Activated CD4-positive, alpha-beta T cell treated with anti-CD3 and anti-CD28 coated beads, Interleukin-2, amount 10 ng/mL, durations not matched to agents 7 days and 5 days (primary cell): ENCODE measurements at regions not wholly inside any gene's neighbourhood (a gene's known extent, or its start where the extent isn't known, plus 50 kb on each side); places are given as distances from the start of the nearest gene placed in this dataset.
A peak's percentile ranks its signal among the peaks of the same experiment; 100 is the strongest.
"Not testable (repeated sequence)": the region's sequence is repeated elsewhere in the genome, so short reads cannot be mapped to it uniquely, and the experiment has no call there.

Experiments used
- CTCF ChIA-PET: fragments of 350-600 bp; sonication (Branson Sonifier 250); formaldehyde crosslinking; loops from one replicate; lab custom pipeline; 2021; ENCODE audit warnings: antibody characterized with exemption; lab: Charles Lee
- POLR2A ChIA-PET: fragments of 350-600 bp; sonication (Branson Sonifier 250); formaldehyde crosslinking; loops from one replicate; lab custom pipeline; 2021; ENCODE audit warnings: antibody characterized with exemption; lab: Charles Lee
- DNase-seq: peaks from one replicate; pipeline ENCODE4 v3.0.0-alpha.2; 2020
- H3K27ac Mint-ChIP-seq: one replicate; pipeline ENCODE4 v1.8.0; 2021; ENCODE audit warnings: mild to moderate bottlenecking, moderate library complexity, mixed read lengths
- H3K27me3 Mint-ChIP-seq: one replicate; pipeline ENCODE4 v1.8.0; 2021; ENCODE audit warnings: mixed read lengths
- H3K36me3 Mint-ChIP-seq: one replicate; pipeline ENCODE4 v1.8.0; 2021; ENCODE audit warnings: low read depth, mixed read lengths
- H3K4me1 Mint-ChIP-seq: one replicate; pipeline ENCODE4 v1.8.0; 2021; ENCODE audit warnings: mixed read lengths
- H3K4me3 Mint-ChIP-seq: one replicate; pipeline ENCODE4 v1.8.0; 2021; ENCODE audit warnings: mild to moderate bottlenecking, moderate library complexity, mixed read lengths
- H3K9me3 Mint-ChIP-seq: one replicate; pipeline ENCODE4 v1.8.0; 2021; ENCODE audit warnings: mixed read lengths

DNA sequence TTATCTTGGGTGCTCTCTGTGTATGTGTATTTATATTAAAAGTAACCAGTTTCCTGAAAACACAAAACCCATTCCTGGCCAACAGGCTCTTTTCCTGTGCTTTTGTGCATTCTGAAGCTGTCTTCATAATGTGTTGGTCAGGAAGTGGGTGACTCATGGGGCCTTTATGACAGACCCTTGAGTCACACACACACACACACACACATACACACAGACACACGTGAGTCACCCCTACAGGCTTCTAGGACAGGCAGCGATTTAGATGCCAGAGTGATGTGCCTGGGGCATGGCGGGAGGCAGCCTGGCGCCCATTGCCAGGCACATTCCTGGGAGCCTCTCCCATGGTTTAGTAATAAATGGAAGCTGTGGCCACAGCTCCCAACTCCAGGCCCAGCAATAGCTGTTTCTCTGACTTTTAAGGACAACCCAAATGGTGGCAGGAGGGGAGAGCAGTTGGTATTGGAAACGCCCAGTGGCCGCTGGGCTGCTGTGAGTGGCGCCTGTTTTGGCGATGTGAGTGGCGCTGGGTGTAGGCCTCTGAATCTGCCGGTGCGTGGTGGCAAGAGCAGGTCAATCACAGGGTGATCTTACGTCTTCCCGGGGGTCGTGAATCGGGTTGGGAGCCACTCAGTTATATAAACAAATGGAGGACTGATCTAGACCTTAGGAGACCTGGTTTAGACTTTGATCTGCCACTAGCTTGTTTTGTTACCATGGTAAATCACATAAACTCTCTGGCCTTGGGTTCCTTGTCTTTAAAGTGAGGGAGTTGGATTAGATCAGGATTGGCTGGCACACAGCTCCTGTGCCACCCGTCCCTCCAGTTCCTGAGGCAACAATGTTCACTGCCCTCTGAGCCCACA is 150.7 kb upstream of the DLX2 start:
- no peaks in the 10 kb centered on the region for H3K9me3 Mint-ChIP-seq
- H3K4me1 Mint-ChIP-seq = peaks cover 29% of the 10 kb centered on the region
- peaks cover 5% of the 10 kb centered on the region for H3K27me3 Mint-ChIP-seq
- no peak overlapping the region for H3K27ac Mint-ChIP-seq
- no peak overlapping the region for H3K4me3 Mint-ChIP-seq
- ChIA-PET POLR2A (no interaction called here), CTCF (interaction anchor here (1.2 kb wide), 1 partner anchor 209 kb away, joined by 3 read pairs; no protein-coding TSS in a partner anchor)
- peak; percentile 56 for DNase-seq
- no peaks in the 10 kb centered on the region for H3K36me3 Mint-ChIP-seq

DNA sequence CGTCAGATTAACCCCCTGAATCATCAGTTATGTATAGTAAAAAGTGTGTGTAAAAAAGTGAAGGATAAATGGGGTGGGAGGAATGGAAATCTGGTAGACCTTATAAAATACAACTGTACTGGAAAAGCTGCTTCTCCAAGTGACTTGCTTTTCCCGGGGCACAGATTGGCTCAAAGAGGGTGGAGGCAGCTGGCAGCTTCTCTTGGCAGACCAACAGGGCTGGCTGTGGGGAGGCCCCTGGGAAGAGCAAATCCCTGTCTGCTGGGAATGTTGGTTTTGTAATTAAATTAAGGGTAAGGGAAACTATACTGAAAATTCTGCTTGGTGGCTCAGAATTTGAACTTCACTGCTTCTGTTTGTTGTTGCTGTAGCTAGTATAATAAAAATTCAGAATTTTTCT is 154.2 kb upstream of the DLX2 start:
- Mint-ChIP-seq H3K4me3 (no peak overlapping the region), H3K27ac (no peak overlapping the region), H3K36me3 (no peaks in the 10 kb centered on the region), H3K27me3 (peaks cover 7% of the 10 kb centered on the region), H3K4me1 (peaks cover 18% of the 10 kb centered on the region), H3K9me3 (no peaks in the 10 kb centered on the region)
- ChIA-PET CTCF (no interaction called here), POLR2A (no interaction called here)
- no peak for DNase-seq

DNA sequence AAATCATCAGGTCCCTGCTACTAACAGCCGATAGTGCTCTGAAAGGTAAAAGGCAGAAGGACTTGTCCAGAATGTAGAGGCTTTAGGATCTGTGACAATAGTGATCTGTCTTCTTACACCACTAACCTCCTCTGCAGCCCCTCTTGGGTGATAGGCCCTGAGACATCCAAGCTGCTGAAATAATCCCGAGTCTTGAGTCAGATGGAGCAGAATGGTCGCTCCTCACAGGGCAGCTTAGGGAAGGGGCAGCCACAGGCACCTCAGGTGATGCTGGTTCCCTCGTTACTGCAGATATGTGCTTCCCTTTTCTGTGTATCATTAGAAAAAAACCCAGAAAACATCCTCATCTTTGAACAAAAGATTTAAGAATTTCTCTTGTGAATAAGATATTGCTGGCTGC is 157.1 kb upstream of the DLX2 start:
- CTCF ChIA-PET = no interaction called here

DNA sequence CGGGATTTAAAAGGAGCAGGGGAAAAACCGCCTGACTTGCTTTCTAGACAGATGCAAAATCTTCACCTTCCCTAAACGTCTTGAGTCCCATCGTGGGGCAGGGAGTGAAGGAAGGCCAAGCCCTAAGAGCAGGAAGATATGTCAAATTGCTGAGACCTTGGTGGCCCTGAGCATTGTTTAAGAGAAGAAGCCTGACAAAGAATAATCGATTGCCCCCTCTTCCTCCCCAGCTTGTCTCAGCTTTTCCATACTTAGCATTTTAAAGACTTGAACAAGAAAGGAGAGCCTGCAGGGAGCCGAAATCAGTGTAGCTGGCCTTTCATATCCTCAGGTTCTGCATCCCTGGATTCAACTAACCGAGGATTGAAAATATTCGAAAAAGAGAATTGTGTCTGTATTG is 157.6 kb upstream of the DLX2 start:
- Mint-ChIP-seq H3K27ac (no peak overlapping the region), H3K9me3 (no peaks in the 10 kb centered on the region), H3K4me1 (no peaks in the 10 kb centered on the region), H3K4me3 (no peak overlapping the region), H3K27me3 (peaks cover 7% of the 10 kb centered on the region), H3K36me3 (no peaks in the 10 kb centered on the region)
- CTCF ChIA-PET = no interaction called here
- no peak for DNase-seq
- POLR2A ChIA-PET = no interaction called here

More for the DNA sequence above, 157.1 kb upstream of the DLX2 start:
- no peaks in the 10 kb centered on the region for H3K9me3 Mint-ChIP-seq
- H3K27ac Mint-ChIP-seq = no peak overlapping the region
- no peak overlapping the region for H3K4me3 Mint-ChIP-seq
- POLR2A ChIA-PET = no interaction called here
- H3K36me3 Mint-ChIP-seq = no peaks in the 10 kb centered on the region
- peaks cover 7% of the 10 kb centered on the region for H3K27me3 Mint-ChIP-seq
- H3K4me1 Mint-ChIP-seq = no peaks in the 10 kb centered on the region
- DNase-seq = no peak

DNA sequence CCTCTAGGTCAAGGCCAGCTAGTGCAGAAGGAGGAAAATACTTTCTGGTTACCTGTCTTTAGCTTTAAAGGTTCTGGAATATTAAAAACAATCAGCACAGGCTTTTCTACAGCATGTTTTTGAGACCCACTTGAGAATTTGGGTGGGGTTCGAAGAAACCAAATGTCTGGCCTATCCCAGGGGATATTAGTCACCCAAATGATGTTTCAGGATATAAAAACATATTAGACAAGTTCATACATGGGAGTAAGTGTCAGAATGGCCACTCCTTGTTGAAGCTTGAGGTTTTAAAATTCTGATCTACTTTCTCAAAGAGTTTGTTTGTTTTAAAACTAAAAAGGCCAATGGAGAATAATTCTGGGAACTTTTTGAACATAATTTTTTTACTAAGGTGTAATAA is 158.6 kb upstream of the DLX2 start:
- Mint-ChIP-seq H3K9me3 (peaks cover 3% of the 10 kb centered on the region), H3K27me3 (peaks cover 14% of the 10 kb centered on the region), H3K27ac (no peak overlapping the region), H3K36me3 (no peaks in the 10 kb centered on the region), H3K4me3 (no peak overlapping the region), H3K4me1 (no peaks in the 10 kb centered on the region)
- no peak for DNase-seq
- CTCF ChIA-PET = no interaction called here
- POLR2A ChIA-PET = no interaction called here

DNA sequence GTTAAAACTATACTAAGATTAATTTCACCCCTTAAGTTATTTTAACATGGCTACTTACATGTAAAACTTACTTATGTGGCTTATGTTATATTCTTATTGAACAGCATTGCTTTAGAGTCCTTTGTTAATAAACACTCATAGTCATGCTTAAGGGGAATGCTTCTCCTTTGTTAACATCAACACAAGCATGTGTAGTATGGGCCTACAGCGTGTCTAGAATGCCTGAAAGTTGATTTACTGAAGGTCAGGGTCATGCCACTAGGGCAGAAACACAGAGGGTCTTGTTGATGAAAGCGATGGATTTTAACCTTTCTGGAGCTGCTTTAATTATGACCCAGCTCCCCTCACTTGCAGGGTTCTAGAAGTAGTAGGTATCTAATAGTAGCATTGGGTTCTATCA is 159.8 kb upstream of the DLX2 start:
- H3K4me1 Mint-ChIP-seq = no peaks in the 10 kb centered on the region
- H3K27me3 Mint-ChIP-seq = peaks cover 12% of the 10 kb centered on the region
- H3K36me3 Mint-ChIP-seq = no peaks in the 10 kb centered on the region
- CTCF ChIA-PET = interaction anchor here (1.5 kb wide), 1 partner anchor 13 kb away, joined by 4 read pairs; no protein-coding TSS in a partner anchor
- no peak overlapping the region for H3K4me3 Mint-ChIP-seq
- DNase-seq = no peak
- POLR2A ChIA-PET = no interaction called here
- peaks cover 3% of the 10 kb centered on the region for H3K9me3 Mint-ChIP-seq
- H3K27ac Mint-ChIP-seq = no peak overlapping the region

DNA sequence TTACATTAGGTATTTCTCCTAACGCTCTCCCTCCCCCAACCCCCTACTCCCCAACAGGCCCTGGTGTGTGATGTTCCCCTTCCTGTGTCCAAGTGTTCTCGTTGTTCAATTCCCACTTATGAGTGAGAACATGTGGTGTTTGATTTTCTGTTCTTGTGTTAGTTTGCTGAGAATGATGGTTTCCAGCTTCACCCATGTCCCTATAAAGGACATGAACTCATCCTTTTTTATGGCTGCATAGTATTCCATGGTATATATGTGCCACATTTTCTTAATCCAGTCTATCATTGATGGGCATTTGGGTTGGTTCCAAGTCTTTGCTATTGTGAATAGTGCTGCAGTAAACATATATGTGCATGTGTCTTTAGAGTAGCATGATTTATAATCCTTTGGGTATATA is 162.1 kb upstream of the DLX2 start:
- CTCF ChIA-PET, H3K4me1 Mint-ChIP-seq, POLR2A ChIA-PET, DNase-seq, H3K9me3 Mint-ChIP-seq, H3K36me3 Mint-ChIP-seq, H3K4me3 Mint-ChIP-seq, H3K27ac Mint-ChIP-seq: not testable (repeated sequence)
- H3K27me3 Mint-ChIP-seq = peaks cover 23% of the 10 kb centered on the region

DNA sequence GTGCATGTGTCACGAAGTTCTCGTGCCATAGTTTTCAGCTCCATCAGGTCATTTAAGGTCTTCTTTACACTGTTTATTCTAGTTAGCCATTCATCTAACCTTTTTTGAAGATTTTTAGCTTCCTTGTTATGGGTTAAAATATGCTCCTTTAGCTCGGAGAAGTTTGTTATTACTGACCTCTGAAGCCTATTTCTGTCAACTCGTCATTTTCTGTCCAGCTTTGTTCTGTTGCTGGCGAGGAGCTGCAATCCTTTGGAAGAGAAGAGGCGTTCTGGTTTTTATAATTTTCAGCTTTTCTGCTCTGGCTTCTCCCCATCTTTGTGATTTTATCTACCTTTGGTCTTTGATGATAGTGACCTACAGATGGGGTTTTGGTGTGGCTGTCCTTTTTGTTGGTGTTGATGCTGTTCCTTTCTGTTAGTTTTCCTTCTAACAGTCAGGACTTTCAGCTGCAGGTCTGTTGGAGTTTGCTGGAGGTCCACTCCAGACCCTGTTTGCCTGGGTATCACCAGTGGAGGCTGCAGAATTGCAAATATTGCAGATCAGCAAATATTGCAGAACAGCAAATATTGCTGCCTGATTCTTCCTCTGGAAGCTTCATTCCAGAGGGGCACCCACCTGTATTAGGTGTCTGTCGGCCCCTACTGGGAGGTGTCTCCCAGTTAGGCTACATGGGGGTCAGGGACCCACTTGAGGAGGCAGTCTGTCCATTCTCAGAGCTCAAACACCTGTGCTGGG is 157.7 kb upstream of the ITGA6 start:
- DNase-seq, POLR2A ChIA-PET, H3K36me3 Mint-ChIP-seq, CTCF ChIA-PET, H3K9me3 Mint-ChIP-seq, H3K4me3 Mint-ChIP-seq: not testable (repeated sequence)
- H3K27me3 Mint-ChIP-seq = peaks cover 23% of the 10 kb centered on the region
- H3K27ac Mint-ChIP-seq = peak overlapping the region; percentile 43
- peaks cover 17% of the 10 kb centered on the region for H3K4me1 Mint-ChIP-seq

DNA sequence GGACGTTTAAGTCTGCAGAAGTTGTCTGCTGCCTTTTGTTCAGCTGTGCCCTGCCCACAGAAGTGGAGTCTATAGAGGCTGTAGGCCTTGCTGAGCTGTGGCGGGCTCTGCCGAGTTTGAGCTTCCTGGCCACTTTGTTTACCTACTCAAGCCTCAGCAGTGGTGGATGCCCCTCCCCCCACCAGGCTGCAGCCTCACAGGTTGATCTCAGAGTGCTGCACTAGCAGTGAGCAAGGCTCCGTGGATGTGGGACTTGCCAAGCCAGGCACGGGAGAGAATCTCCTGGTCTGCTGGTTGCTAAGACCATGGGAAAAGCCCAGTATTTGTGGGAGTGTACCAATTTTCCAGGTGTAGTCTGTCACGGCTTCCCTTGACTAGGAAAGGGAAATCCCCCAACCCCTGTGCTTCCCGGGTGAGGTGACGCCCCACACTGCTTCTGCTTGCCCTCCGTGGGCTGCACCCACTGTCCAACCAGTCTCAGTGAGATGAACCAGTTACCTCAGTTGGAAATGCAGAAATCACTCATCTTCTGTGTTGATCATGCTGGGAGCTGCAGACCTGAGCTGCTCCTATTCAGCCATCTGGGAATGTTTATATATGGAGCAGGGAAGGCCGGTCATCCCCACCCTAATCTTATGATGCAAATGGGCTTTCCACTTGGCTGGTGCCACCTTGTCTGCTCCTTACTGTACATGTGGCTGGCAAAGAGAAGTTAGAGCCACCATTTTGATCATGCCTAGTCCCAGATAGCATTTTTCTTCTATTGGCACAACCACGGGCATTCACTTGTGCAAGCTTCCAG is 156.9 kb upstream of the ITGA6 start:
- H3K9me3 Mint-ChIP-seq = peaks cover 3% of the 10 kb centered on the region
- DNase-seq = peak; percentile 45
- POLR2A ChIA-PET = no interaction called here
- peaks cover 23% of the 10 kb centered on the region for H3K27me3 Mint-ChIP-seq
- no peak overlapping the region for H3K4me3 Mint-ChIP-seq
- H3K36me3 Mint-ChIP-seq = no peaks in the 10 kb centered on the region
- H3K27ac Mint-ChIP-seq = peak overlapping the region; percentile 43
- CTCF ChIA-PET = no interaction called here
- peaks cover 17% of the 10 kb centered on the region for H3K4me1 Mint-ChIP-seq

DNA sequence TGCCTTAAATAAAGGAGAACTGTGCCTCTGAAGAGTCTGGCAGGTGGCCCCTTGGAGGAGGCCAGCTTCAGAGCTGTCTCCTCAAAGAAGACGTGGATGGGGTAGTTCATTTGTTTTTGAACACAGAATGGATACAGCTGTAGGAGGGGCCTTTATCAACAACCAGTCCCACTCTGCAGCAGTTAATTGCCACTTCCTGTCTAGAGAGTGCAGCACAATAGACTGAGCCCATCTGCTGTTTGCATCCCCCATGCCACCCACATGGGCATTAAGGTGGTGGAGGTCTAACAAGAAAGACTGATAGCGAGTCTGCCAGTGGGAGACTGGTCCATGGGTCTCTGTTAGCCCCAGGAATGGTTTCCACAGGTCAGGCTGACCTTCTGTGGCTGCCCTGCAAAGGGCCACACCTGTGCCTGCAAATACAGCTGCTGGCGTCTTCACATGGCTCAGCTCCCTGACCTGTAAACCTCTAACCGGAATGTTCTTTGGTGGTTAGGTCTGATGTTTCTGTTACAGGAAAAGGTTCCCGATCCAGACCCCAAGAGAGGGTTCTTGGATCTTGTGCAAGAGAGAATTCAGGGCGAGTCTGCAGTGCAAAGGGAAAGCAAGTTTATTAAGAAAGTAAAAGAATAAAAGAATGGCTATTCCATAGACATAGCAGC is 153.3 kb upstream of the ITGA6 start:
- Mint-ChIP-seq H3K4me3 (no peak overlapping the region), H3K9me3 (peaks cover 10% of the 10 kb centered on the region), H3K4me1 (peaks cover 17% of the 10 kb centered on the region), H3K27me3 (peaks cover 13% of the 10 kb centered on the region), H3K27ac (no peak overlapping the region), H3K36me3 (peaks cover 3% of the 10 kb centered on the region)
- CTCF ChIA-PET = interaction anchor here (1.2 kb wide), 1 partner anchor 55 kb away, joined by 3 read pairs; no protein-coding TSS in a partner anchor
- POLR2A ChIA-PET = no interaction called here
- DNase-seq = no peak

DNA sequence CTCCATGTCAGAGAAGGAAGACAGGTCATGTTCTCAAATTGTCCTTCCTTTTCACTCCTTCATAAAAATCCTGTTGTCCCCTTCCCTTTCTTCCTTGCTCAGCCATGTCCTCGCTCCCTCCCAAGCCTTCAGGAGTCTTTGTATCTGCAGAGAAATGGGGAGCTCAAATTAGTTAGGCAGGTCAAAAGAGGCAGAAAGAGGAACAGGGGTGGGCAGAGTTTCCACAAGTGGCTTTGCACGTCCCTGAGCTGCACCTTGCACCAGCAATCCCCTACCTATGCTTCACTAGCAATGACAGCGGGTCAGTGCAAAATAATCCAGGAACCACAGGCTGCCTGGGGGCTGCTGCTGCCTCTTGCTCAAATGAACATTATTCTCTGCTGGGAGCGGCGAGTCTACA is 152.1 kb upstream of the ITGA6 start:
- Mint-ChIP-seq H3K4me3 (no peak overlapping the region), H3K27ac (no peak overlapping the region), H3K36me3 (peaks cover 3% of the 10 kb centered on the region), H3K27me3 (peaks cover 9% of the 10 kb centered on the region), H3K4me1 (peaks cover 12% of the 10 kb centered on the region), H3K9me3 (peaks cover 10% of the 10 kb centered on the region)
- no peak for DNase-seq
- CTCF ChIA-PET = no interaction called here
- POLR2A ChIA-PET = no interaction called here

DNA sequence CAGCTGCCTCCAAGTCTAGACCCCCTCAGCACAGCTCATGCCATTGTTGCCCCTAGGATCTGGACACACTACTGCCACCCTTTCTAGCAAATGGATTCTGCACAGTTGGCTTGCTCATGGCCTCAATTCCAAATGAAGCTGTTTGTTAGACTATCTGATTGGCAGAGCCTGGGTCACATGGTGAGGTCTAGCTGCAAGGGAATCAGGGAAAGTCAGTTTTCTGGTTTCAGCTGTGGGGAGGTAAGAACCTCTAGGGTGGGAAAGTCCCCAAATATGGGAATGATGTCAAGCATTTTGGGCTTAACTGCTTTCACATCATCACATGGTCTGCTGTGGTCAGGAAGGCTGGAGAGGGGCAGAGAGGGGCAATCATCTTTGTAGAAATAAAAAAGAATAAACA is 150.4 kb upstream of the ITGA6 start:
- Mint-ChIP-seq H3K27me3 (peaks cover 9% of the 10 kb centered on the region), H3K4me1 (peaks cover 3% of the 10 kb centered on the region), H3K4me3 (no peak overlapping the region), H3K36me3 (peaks cover 3% of the 10 kb centered on the region), H3K9me3 (peaks cover 10% of the 10 kb centered on the region), H3K27ac (no peak overlapping the region)
- DNase-seq = no peak
- POLR2A ChIA-PET = no interaction called here
- CTCF ChIA-PET = interaction anchor here (1.6 kb wide), 1 partner anchor 26 kb away, joined by 4 read pairs; no protein-coding TSS in a partner anchor
